ENCODE measurements at regions not wholly inside any gene's neighbourhood (a gene's known extent, or its start where the extent isn't known, plus 50 kb on each side); places are given as distances from the start of the nearest gene placed in this dataset.
"Not testable (repeated sequence)": the region's sequence is repeated elsewhere in the genome, so short reads cannot be mapped to it uniquely, and the experiment has no call there.

DNA sequence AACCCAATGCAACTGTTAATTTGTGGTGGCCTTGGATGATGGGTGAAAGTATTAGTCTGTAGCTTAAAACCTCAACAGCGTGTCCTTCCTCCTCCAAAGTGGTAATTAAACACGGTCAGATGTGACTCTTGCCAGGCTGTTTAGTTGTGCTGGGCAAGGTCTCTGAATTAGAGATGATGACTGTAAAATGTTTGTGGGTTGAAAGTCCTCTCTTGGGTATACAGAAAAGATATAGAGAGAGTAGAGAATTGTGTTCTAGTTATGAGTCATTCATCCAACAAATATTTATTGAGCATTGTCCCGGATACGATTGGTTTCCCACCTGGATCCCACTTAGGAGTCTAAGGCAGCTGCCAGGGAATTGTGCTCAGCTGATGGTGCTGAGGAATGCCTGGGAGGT lies 343.7 kb downstream of the NPIPA7 start:
- not testable (repeated sequence) for H3K4me3 ChIP-seq (ENCODE audit: low read length); H3K9me3 ChIP-seq (replicated peaks; ENCODE audit: insufficient read depth, low read length); H3K4me2 ChIP-seq (ENCODE audit: low read depth, low read length); H3K4me1 ChIP-seq (ENCODE audit: low read length); H4K20me1 ChIP-seq (ENCODE audit: insufficient read depth, low read length); H3K9ac ChIP-seq (ENCODE audit: low read length); H3K9me2 ChIP-seq (replicated peaks; ENCODE audit: insufficient read depth, low read length); DNase-seq; H3K79me2 ChIP-seq (ENCODE audit: low read length); H3K27me3 ChIP-seq (replicated peaks; ENCODE audit: insufficient read depth, low read length); H3F3A ChIP-seq (ENCODE audit: insufficient read depth, low read length); H3K27ac ChIP-seq (ENCODE audit: low read length); H2AFZ ChIP-seq (ENCODE audit: low read length); H3K36me3 ChIP-seq (replicated peaks; ENCODE audit: insufficient read depth, low read length)

DNA sequence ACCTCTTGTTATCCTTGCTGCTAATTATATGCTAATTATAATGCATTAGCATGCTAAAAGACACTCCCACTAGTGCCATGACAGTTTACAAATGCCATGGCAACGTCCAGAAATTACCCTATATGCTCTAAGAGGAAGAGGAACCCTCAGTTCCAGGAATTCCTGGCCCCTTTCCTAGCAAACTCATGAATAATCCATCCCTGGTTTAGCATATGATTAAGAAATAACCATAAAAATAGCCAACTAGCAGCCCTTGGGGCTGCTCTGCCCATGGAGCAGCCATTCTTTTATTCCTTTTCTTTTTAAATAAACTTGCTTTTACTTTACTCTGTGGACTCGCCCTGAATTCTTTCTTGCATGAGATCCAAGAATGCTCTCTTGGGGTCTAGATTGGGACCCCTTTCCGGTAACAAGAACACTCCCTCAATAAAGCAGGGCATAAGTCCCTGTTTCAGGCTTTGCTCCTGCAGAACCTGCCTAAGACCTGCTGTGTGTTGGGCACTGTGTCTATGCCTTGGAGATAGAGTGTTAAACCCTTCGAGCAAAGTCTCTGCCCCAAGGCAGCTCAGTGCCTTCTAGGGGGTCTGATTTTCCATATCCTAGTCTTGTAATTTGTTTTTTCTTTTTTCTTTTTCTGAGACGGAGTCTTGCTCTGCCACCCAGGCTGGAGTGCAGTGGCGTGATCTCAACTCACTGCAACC lies 345.0 kb downstream of the NPIPA7 start:
- H3K4me2 ChIP-seq (ENCODE audit: low read depth, low read length); H3K27ac ChIP-seq (ENCODE audit: low read length); H3K9me2 ChIP-seq (replicated peaks; ENCODE audit: insufficient read depth, low read length); H3K9ac ChIP-seq (ENCODE audit: low read length); H3K9me3 ChIP-seq (replicated peaks; ENCODE audit: insufficient read depth, low read length); H2AFZ ChIP-seq (ENCODE audit: low read length); H3K4me3 ChIP-seq (ENCODE audit: low read length); H3F3A ChIP-seq (ENCODE audit: insufficient read depth, low read length); H3K36me3 ChIP-seq (replicated peaks; ENCODE audit: insufficient read depth, low read length); H3K4me1 ChIP-seq (ENCODE audit: low read length); H3K27me3 ChIP-seq (replicated peaks; ENCODE audit: insufficient read depth, low read length); H3K79me2 ChIP-seq (ENCODE audit: low read length); DNase-seq; H4K20me1 ChIP-seq (ENCODE audit: insufficient read depth, low read length): not testable (repeated sequence)

DNA sequence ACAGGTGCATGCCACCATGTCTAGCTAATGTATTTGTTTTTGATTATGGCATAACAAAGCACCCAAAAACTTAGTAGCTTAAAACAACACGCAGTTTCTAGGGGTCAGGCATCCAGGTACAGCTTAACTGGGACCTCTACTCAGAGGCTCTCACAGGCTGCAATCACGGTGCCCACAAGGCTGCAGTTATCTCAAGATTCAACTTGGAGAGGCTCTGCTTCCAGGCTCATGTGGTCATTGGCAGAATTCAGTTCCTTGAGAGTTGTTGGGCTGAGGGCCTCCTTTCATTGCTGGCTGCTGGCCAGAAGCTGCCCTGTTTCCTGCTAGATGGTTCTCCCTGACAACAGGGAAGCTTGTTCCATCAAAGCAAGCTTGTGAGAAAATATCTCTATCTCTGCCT lies 348.1 kb downstream of the NPIPA7 start:
- not testable (repeated sequence) for H3K36me3 ChIP-seq (replicated peaks; ENCODE audit: insufficient read depth, low read length); H3K4me2 ChIP-seq (ENCODE audit: low read depth, low read length); H3F3A ChIP-seq (ENCODE audit: insufficient read depth, low read length); H3K27ac ChIP-seq (ENCODE audit: low read length); H3K4me1 ChIP-seq (ENCODE audit: low read length); DNase-seq; H3K9ac ChIP-seq (ENCODE audit: low read length); H4K20me1 ChIP-seq (ENCODE audit: insufficient read depth, low read length); H3K27me3 ChIP-seq (replicated peaks; ENCODE audit: insufficient read depth, low read length); H3K9me2 ChIP-seq (replicated peaks; ENCODE audit: insufficient read depth, low read length); H2AFZ ChIP-seq (ENCODE audit: low read length); H3K9me3 ChIP-seq (replicated peaks; ENCODE audit: insufficient read depth, low read length); H3K79me2 ChIP-seq (ENCODE audit: low read length); H3K4me3 ChIP-seq (ENCODE audit: low read length)

DNA sequence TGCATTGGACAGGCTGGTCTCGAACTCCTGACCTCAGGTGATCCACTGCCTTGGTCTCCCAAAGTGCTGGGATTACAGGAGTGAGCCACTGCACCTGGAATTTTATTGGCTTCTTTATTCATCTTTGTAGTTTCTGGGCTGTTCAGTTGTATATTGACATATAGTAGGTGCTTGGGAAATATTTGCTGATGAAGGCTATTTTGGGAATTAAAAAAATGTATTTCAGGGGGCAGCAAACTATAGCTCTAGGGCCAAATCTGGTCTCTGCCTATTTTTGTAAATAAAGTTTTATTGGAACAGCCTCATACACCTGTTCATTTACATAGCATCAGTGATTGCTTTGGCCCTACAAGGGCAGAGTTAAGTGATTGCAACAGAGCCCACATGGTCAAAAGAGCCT lies 363.6 kb downstream of the NPIPA7 start:
- not testable (repeated sequence) for H3K79me2 ChIP-seq (ENCODE audit: low read length); H3K4me1 ChIP-seq (ENCODE audit: low read length); H3K36me3 ChIP-seq (replicated peaks; ENCODE audit: insufficient read depth, low read length); H3K9me3 ChIP-seq (replicated peaks; ENCODE audit: insufficient read depth, low read length); H3K9ac ChIP-seq (ENCODE audit: low read length); H3K4me2 ChIP-seq (ENCODE audit: low read depth, low read length); H3F3A ChIP-seq (ENCODE audit: insufficient read depth, low read length); H3K9me2 ChIP-seq (replicated peaks; ENCODE audit: insufficient read depth, low read length); H2AFZ ChIP-seq (ENCODE audit: low read length); H3K4me3 ChIP-seq (ENCODE audit: low read length); H4K20me1 ChIP-seq (ENCODE audit: insufficient read depth, low read length); H3K27me3 ChIP-seq (replicated peaks; ENCODE audit: insufficient read depth, low read length); DNase-seq; H3K27ac ChIP-seq (ENCODE audit: low read length)

DNA sequence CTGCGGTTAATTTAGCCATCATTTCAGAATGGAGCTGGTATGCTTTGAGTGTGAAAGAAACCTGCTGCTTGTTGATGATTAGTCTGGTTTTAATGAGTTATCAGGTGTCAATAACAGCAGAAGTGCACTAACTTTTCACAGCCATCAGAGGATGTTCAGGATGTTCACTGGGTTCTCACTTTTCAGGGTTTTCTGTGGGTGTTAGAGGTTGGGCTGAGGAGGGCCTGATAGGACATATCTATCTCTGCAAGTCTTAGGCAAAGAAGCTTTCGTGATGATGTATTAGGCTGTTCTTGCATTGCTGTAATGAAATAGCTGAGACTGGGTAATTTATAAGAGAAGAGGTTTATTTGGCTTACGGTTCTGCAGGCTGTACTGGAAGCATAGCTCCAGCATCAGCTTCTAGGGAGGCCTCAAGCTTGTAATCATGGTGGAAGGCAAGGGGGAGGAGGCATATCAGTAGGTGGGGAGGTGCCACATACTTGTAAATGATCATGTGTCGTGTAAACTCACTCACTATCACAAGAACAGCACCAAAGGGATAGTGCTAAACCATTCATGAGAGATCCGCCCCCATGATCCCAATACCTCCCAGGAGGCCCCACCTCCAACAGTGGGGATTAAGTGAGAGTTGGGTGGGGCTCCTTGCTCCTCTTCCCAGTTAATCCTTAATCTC lies 376.2 kb downstream of the NPIPA7 start:
- H3K4me2 ChIP-seq (ENCODE audit: low read depth, low read length); H3K4me3 ChIP-seq (ENCODE audit: low read length); H4K20me1 ChIP-seq (ENCODE audit: insufficient read depth, low read length); H3K9ac ChIP-seq (ENCODE audit: low read length); H3F3A ChIP-seq (ENCODE audit: insufficient read depth, low read length); H3K9me2 ChIP-seq (replicated peaks; ENCODE audit: insufficient read depth, low read length); DNase-seq; H3K4me1 ChIP-seq (ENCODE audit: low read length); H3K36me3 ChIP-seq (replicated peaks; ENCODE audit: insufficient read depth, low read length); H2AFZ ChIP-seq (ENCODE audit: low read length); H3K79me2 ChIP-seq (ENCODE audit: low read length); H3K27me3 ChIP-seq (replicated peaks; ENCODE audit: insufficient read depth, low read length); H3K9me3 ChIP-seq (replicated peaks; ENCODE audit: insufficient read depth, low read length); H3K27ac ChIP-seq (ENCODE audit: low read length): not testable (repeated sequence)

DNA sequence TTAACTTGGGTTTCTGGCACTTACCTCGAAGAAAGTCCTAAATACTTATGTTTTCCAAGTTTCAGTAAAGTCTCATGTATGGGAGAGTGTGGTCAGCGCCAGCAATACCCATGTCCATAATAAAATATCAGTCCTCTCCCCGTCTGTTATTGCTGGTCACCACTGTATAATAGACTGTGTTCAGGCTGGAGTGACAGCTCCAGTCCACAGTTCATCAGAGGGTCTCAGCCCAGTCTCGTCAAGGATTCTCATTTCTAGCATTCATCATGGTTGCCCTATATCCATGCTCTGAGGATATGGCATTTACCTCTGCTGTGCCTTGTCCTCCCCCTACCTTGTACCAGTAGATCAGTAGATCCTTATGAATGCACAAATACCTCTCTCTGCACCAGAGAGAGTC lies 384.5 kb downstream of the NPIPA7 start:
- no peaks in the 10 kb centered on the region for H3K27me3 ChIP-seq (replicated peaks; ENCODE audit: insufficient read depth, low read length)
- H4K20me1 ChIP-seq (ENCODE audit: insufficient read depth, low read length) = no peaks in the 10 kb centered on the region
- H3K36me3 ChIP-seq (replicated peaks; ENCODE audit: insufficient read depth, low read length) = no peaks in the 10 kb centered on the region
- H3F3A ChIP-seq (ENCODE audit: insufficient read depth, low read length) = no peaks in the 10 kb centered on the region
- no peaks in the 10 kb centered on the region for H3K4me1 ChIP-seq (ENCODE audit: low read length)
- DNase-seq = no peak
- H2AFZ ChIP-seq (ENCODE audit: low read length) = no peak overlapping the region
- H3K4me3 ChIP-seq (ENCODE audit: low read length) = no peak overlapping the region
- H3K79me2 ChIP-seq (ENCODE audit: low read length) = no peaks in the 10 kb centered on the region
- TF ChIP-seq EZH2 (optimal IDR thresholded peaks at IDR 0.05; ENCODE audit: low read depth, low read length) (no peak), EZH2phosphoT487 (IDR thresholded peaks at IDR 0.05; ENCODE audit: low read length) (no peak)
- TF ChIP-seq, protein P1, sequence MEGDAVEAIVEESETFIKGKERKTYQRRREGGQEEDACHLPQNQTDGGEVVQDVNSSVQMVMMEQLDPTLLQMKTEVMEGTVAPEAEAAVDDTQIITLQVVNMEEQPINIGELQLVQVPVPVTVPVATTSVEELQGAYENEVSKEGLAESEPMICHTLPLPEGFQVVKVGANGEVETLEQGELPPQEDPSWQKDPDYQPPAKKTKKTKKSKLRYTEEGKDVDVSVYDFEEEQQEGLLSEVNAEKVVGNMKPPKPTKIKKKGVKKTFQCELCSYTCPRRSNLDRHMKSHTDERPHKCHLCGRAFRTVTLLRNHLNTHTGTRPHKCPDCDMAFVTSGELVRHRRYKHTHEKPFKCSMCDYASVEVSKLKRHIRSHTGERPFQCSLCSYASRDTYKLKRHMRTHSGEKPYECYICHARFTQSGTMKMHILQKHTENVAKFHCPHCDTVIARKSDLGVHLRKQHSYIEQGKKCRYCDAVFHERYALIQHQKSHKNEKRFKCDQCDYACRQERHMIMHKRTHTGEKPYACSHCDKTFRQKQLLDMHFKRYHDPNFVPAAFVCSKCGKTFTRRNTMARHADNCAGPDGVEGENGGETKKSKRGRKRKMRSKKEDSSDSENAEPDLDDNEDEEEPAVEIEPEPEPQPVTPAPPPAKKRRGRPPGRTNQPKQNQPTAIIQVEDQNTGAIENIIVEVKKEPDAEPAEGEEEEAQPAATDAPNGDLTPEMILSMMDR (IDR thresholded peaks at IDR 0.05; ENCODE audit: low read length) = no peak
- no peak overlapping the region for H3K9ac ChIP-seq (ENCODE audit: low read length)
- no peak overlapping the region for H3K4me2 ChIP-seq (ENCODE audit: low read depth, low read length)
- H3K9me3 ChIP-seq (replicated peaks; ENCODE audit: insufficient read depth, low read length) = no peaks in the 10 kb centered on the region
- H3K9me2 ChIP-seq (replicated peaks; ENCODE audit: insufficient read depth, low read length) = no peaks in the 10 kb centered on the region
- H3K27ac ChIP-seq (ENCODE audit: low read length) = no peak overlapping the region

DNA sequence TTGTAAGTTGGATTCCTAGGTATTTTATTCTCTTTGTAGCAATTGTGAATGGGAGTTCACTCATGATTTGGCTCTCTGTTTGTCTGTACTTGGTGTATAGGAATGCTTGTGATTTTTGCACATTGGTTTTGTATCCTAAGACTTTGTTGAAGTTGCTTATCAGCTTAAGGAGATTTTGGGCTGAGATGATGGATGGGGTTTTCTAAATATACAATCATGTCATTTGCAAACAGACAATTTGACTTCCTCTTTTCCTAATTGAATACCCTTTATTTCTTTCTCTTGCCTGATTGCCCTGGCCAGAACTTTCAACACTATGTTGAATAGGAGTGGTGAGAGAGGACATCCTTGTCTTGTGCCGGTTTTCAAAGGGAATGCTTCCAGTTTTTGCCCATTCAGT lies 391.8 kb downstream of the NPIPA7 start:
- H3K9me2 ChIP-seq (replicated peaks; ENCODE audit: insufficient read depth, low read length); H3K4me3 ChIP-seq (ENCODE audit: low read length); H3K79me2 ChIP-seq (ENCODE audit: low read length); H3K4me1 ChIP-seq (ENCODE audit: low read length); H3K9me3 ChIP-seq (replicated peaks; ENCODE audit: insufficient read depth, low read length); H2AFZ ChIP-seq (ENCODE audit: low read length); H3K36me3 ChIP-seq (replicated peaks; ENCODE audit: insufficient read depth, low read length); H4K20me1 ChIP-seq (ENCODE audit: insufficient read depth, low read length); H3K4me2 ChIP-seq (ENCODE audit: low read depth, low read length); H3K9ac ChIP-seq (ENCODE audit: low read length); H3K27ac ChIP-seq (ENCODE audit: low read length); DNase-seq; H3F3A ChIP-seq (ENCODE audit: insufficient read depth, low read length); H3K27me3 ChIP-seq (replicated peaks; ENCODE audit: insufficient read depth, low read length): not testable (repeated sequence)
